GM12878 (cell line): ENCODE measurements at regions not wholly inside any gene's neighbourhood (a gene's known extent, or its start where the extent isn't known, plus 50 kb on each side); places are given as distances from the start of the nearest gene placed in this dataset.

Source experiments
- ATAC-seq: fragments of 200-7000 bp; cut with Tn5 transposase; 3 replicates; pipeline ENCODE4 v1.9.1; 2020; ENCODE audit warnings: mild to moderate bottlenecking, moderate library complexity
- BruUV-seq: library from RNA; stranded (reverse); fragments of 400-500 nt; replicated peaks from 2 replicates; lab custom pipeline; 2021; lab: Mats Ljungman, UMichigan
- CTCF ChIA-PET: fragments of 300-600 bp; sonication (Branson Sonifier 250); formaldehyde crosslinking; extraction: SDS; loops from one replicate; lab custom pipeline; 2021; ENCODE audit warnings: inconsistent platforms; lab: Yijun Ruan, JAX
- POLR2A ChIA-PET: fragments of 350-600 bp; formaldehyde crosslinking; extraction: SDS; loops from one replicate; lab custom pipeline; 2021; ENCODE audit warnings: inconsistent platforms; lab: Charles Lee
- RAD21 ChIA-PET: fragments of 300-600 bp; sonication (Branson Sonifier 250); formaldehyde crosslinking; loops from one replicate; lab custom pipeline; 2023; ENCODE audit warnings: antibody characterized with exemption; ENCODE audit not compliant: unreplicated experiment; lab: Charles Lee
- SMC1A ChIA-PET: fragments of 300-600 bp; sonication (Branson Sonifier 250); formaldehyde crosslinking; loops from one replicate; lab custom pipeline; 2023; ENCODE audit not compliant: unreplicated experiment, uncharacterized antibody; lab: Charles Lee
- DNase-seq: peaks from one replicate; pipeline ENCODE4 v3.0.0-alpha.2; 2011; ENCODE audit warnings: low read depth, low spot score
- FAIRE-seq: peaks from 3 replicates; lab custom pipeline; 2011; peaks lifted over from hg19 to GRCh38; lab: Jason Lieb, UNC
- H2AFZ ChIP-seq: 2 replicates; pipeline ENCODE4 v1.6.0; 2011; ENCODE audit warnings: low read depth, low read length, control low read depth; ENCODE audit not compliant: control insufficient read depth
- H3K27ac ChIP-seq: 2 replicates; pipeline ENCODE4 v1.5.1; 2011; ENCODE audit warnings: control low read depth; ENCODE audit not compliant: control insufficient read depth, insufficient read depth
- H3K27me3 ChIP-seq, 2 experiments: replicated peaks in 1 of 2; 2 replicates each; pipeline versions ENCODE4 v1.6.0 to v1.6.1; 2011; ENCODE audit warnings: low read length in 1 of 2; ENCODE audit not compliant: control insufficient read depth in 2 of 2, insufficient read depth in 2 of 2
- H3K36me3 ChIP-seq, 2 experiments: 2 replicates each; pipeline ENCODE4 v1.5.1; 2011; ENCODE audit warnings: low read length in 1 of 2; ENCODE audit not compliant: control insufficient read depth in 2 of 2, insufficient read depth in 2 of 2
- H3K4me1 ChIP-seq: 2 replicates; pipeline ENCODE4 v1.6.1; 2011; ENCODE audit warnings: mild to moderate bottlenecking, low read length, moderate library complexity, mixed read lengths; ENCODE audit not compliant: control insufficient read depth, insufficient read depth
- H3K4me2 ChIP-seq: 2 replicates; pipeline ENCODE4 v1.6.0; 2011; ENCODE audit warnings: control low read depth; ENCODE audit not compliant: control insufficient read depth, insufficient read depth
- H3K4me3 ChIP-seq: fragments of 200-600 bp; sonication (generic); 2 replicates; pipeline ENCODE4 v1.5.1; 2016
- H3K79me2 ChIP-seq: 2 replicates; pipeline ENCODE4 v1.6.0; 2011; ENCODE audit warnings: low read length; ENCODE audit not compliant: control insufficient read depth, insufficient read depth
- H3K9ac ChIP-seq: 2 replicates; pipeline ENCODE4 v1.8.0; 2011; ENCODE audit warnings: low read length, control low read depth, mixed read lengths; ENCODE audit not compliant: control insufficient read depth, insufficient read depth
- H3K9me3 ChIP-seq: replicated peaks from 3 replicates; pipeline ENCODE4 v1.5.1; 2011; ENCODE audit warnings: mild to moderate bottlenecking, low read length; ENCODE audit not compliant: control insufficient read depth, insufficient read depth
- H4K20me1 ChIP-seq: 2 replicates; pipeline ENCODE4 v1.6.0; 2011; ENCODE audit not compliant: control insufficient read depth, insufficient read depth
- CREB1 ChIP-seq: IDR thresholded peaks from 2 replicates; pipeline ENCODE4 v1.6.1; 2012; ENCODE audit warnings: low read depth, mild to moderate bottlenecking, inconsistent platforms
- ESRRA ChIP-seq: IDR thresholded peaks from 2 replicates; pipeline ENCODE4 v1.6.1; 2012; ENCODE audit warnings: mild to moderate bottlenecking, low read length, improper control_type of control experiment
- KDM1A ChIP-seq: fragments of 200-600 bp; sonication (generic); IDR thresholded peaks from 2 replicates; pipeline ENCODE4 v1.6.1; 2016; ENCODE audit warnings: borderline replicate concordance
- KLF5 ChIP-seq: fragments of 450-650 bp; IDR thresholded peaks from 2 replicates; pipeline ENCODE4 v1.6.1; 2014; ENCODE audit warnings: mild to moderate bottlenecking; ENCODE audit not compliant: partially characterized antibody
- LARP7 ChIP-seq: fragments of 450-650 bp; IDR thresholded peaks from 2 replicates; pipeline ENCODE4 v1.6.1; 2017; ENCODE audit warnings: mild to moderate bottlenecking
- NFYB ChIP-seq: IDR thresholded peaks from 2 replicates; pipeline ENCODE4 v1.6.1; 2011; ENCODE audit warnings: low read depth, mild to moderate bottlenecking, low read length, improper control_type of control experiment, moderate library complexity; ENCODE audit not compliant: insufficient read depth
- NR2C1 ChIP-seq: fragments of 450-650 bp; IDR thresholded peaks from 2 replicates; pipeline ENCODE4 v1.6.1; 2017; ENCODE audit warnings: antibody characterized with exemption, mild to moderate bottlenecking, moderate library complexity
- SIX5 ChIP-seq: IDR thresholded peaks from 2 replicates; pipeline ENCODE4 v1.6.1; 2011; ENCODE audit warnings: mild to moderate bottlenecking, low read depth, low read length, moderate library complexity; ENCODE audit not compliant: severe bottlenecking
- TCF7 ChIP-seq: IDR thresholded peaks from 2 replicates; pipeline ENCODE4 v1.6.1; 2014; ENCODE audit warnings: antibody characterized with exemption, borderline replicate concordance
- WGBS: methylation state at CpG from one replicate; pipeline ENCODE4 v1.1.6; 2016; ENCODE audit warnings: low lambda C conversion rate; ENCODE audit not compliant: insufficient replicate concordance, insufficient coverage; ENCODE audit errors: missing lambda C conversion rate; 5-methylcytosine and 5-hydroxymethylcytosine counted together
- in situ Hi-C: fragments of 300-500 bp; cut with MboI; formaldehyde crosslinking; loops from 9 replicates; pipeline ENCODE4 v1.14.3; 2018; ENCODE audit warnings: mixed read lengths
- intact Hi-C: fragments of 100-400 bp; cut with micrococcal nuclease; formaldehyde crosslinking; loops from one replicate; pipeline ENCODE4 v1.14.2; 2022; ENCODE audit not compliant: unreplicated experiment
- TF ChIP-seq, protein P1 (sequence below): IDR thresholded peaks from 2 replicates; pipeline ENCODE4 v1.6.1; 2011; ENCODE audit warnings: borderline replicate concordance, low read depth, mild to moderate bottlenecking, moderate library complexity, mixed read lengths, low read length; ENCODE audit not compliant: insufficient read depth; ENCODE audit errors: extremely low read length
- TF ChIP-seq, protein P2 (sequence below): fragments of 450-650 bp; IDR thresholded peaks from 2 replicates; pipeline ENCODE4 v1.6.1; 2017; ENCODE audit warnings: mild to moderate bottlenecking, moderate library complexity
- TF ChIP-seq, protein P3 (sequence below): IDR thresholded peaks from 2 replicates; pipeline ENCODE4 v1.6.1; 2012; ENCODE audit warnings: low read length, inconsistent platforms
- TF ChIP-seq, protein P4 (sequence below): fragments of 450-650 bp; IDR thresholded peaks from 2 replicates; pipeline ENCODE4 v1.6.1; 2018; ENCODE audit warnings: mild to moderate bottlenecking, low read depth, moderate library complexity; ENCODE audit not compliant: partially characterized antibody

DNA sequence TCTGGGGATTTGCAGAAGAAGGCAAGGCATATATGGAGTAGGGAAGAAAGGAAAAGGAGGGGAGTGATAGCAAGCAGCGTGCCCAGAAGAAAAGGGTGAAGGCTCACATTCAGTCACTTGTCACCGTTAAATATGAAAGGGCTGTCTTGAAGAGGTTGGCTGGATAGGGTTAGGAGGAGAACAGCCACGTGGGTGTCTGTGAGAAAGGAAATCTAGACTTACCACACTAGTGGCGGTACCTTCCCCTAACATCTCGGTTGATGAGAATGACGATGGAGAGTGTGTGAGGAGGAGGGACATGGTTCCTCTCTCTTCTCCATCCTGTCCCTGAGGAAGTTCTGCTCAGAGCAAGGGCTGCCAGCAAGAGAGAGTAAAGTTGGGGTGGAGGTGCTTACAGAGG, 74.3 kb upstream of the CCN6 start:
- in situ Hi-C loops = no loop called here
- TF ChIP-seq, protein P1, sequence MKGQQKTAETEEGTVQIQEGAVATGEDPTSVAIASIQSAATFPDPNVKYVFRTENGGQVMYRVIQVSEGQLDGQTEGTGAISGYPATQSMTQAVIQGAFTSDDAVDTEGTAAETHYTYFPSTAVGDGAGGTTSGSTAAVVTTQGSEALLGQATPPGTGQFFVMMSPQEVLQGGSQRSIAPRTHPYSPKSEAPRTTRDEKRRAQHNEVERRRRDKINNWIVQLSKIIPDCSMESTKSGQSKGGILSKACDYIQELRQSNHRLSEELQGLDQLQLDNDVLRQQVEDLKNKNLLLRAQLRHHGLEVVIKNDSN = no peak
- TF ChIP-seq NFYB (no peak), KDM1A (no peak), KLF5 (no peak), CREB1 (no peak), ESRRA (no peak), SIX5 (no peak), TCF7 (no peak), LARP7 (no peak), NR2C1 (no peak)
- TF ChIP-seq, protein P2, sequence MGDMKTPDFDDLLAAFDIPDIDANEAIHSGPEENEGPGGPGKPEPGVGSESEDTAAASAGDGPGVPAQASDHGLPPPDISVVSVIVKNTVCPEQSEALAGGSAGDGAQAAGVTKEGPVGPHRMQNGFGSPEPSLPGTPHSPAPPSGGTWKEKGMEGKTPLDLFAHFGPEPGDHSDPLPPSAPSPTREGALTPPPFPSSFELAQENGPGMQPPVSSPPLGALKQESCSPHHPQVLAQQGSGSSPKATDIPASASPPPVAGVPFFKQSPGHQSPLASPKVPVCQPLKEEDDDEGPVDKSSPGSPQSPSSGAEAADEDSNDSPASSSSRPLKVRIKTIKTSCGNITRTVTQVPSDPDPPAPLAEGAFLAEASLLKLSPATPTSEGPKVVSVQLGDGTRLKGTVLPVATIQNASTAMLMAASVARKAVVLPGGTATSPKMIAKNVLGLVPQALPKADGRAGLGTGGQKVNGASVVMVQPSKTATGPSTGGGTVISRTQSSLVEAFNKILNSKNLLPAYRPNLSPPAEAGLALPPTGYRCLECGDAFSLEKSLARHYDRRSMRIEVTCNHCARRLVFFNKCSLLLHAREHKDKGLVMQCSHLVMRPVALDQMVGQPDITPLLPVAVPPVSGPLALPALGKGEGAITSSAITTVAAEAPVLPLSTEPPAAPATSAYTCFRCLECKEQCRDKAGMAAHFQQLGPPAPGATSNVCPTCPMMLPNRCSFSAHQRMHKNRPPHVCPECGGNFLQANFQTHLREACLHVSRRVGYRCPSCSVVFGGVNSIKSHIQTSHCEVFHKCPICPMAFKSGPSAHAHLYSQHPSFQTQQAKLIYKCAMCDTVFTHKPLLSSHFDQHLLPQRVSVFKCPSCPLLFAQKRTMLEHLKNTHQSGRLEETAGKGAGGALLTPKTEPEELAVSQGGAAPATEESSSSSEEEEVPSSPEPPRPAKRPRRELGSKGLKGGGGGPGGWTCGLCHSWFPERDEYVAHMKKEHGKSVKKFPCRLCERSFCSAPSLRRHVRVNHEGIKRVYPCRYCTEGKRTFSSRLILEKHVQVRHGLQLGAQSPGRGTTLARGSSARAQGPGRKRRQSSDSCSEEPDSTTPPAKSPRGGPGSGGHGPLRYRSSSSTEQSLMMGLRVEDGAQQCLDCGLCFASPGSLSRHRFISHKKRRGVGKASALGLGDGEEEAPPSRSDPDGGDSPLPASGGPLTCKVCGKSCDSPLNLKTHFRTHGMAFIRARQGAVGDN = no peak
- TF ChIP-seq, protein P3, sequence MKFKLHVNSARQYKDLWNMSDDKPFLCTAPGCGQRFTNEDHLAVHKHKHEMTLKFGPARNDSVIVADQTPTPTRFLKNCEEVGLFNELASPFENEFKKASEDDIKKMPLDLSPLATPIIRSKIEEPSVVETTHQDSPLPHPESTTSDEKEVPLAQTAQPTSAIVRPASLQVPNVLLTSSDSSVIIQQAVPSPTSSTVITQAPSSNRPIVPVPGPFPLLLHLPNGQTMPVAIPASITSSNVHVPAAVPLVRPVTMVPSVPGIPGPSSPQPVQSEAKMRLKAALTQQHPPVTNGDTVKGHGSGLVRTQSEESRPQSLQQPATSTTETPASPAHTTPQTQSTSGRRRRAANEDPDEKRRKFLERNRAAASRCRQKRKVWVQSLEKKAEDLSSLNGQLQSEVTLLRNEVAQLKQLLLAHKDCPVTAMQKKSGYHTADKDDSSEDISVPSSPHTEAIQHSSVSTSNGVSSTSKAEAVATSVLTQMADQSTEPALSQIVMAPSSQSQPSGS = no peak
- TF ChIP-seq, protein P4, sequence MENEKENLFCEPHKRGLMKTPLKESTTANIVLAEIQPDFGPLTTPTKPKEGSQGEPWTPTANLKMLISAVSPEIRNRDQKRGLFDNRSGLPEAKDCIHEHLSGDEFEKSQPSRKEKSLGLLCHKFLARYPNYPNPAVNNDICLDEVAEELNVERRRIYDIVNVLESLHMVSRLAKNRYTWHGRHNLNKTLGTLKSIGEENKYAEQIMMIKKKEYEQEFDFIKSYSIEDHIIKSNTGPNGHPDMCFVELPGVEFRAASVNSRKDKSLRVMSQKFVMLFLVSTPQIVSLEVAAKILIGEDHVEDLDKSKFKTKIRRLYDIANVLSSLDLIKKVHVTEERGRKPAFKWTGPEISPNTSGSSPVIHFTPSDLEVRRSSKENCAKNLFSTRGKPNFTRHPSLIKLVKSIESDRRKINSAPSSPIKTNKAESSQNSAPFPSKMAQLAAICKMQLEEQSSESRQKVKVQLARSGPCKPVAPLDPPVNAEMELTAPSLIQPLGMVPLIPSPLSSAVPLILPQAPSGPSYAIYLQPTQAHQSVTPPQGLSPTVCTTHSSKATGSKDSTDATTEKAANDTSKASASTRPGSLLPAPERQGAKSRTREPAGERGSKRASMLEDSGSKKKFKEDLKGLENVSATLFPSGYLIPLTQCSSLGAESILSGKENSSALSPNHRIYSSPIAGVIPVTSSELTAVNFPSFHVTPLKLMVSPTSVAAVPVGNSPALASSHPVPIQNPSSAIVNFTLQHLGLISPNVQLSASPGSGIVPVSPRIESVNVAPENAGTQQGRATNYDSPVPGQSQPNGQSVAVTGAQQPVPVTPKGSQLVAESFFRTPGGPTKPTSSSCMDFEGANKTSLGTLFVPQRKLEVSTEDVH = no peak

More for the DNA sequence above, 74.3 kb upstream of the CCN6 start:
- Histone ChIP-seq H3K36me3 (no peaks in the 10 kb centered on the region), H3K4me2 (no peak overlapping the region), H3K9me3 (no peaks in the 10 kb centered on the region; the same call in 2 of the 3 replicates), H3K27ac (no peak overlapping the region), H3K4me1 (no peaks in the 10 kb centered on the region), H3K27me3 (no peaks in the 10 kb centered on the region), H4K20me1 (no peaks in the 10 kb centered on the region), H2AFZ (no peak overlapping the region), H3K4me3 (no peak overlapping the region), H3K79me2 (no peaks in the 10 kb centered on the region), H3K9ac (no peak overlapping the region)
- BruUV-seq = no TSS peak
- FAIRE-seq (no peak), DNase-seq (no peak), ATAC-seq (no peak)
- RAD21 ChIA-PET = no interaction called here
- 70% methylated on average over 6 of the region's 6 CpGs for WGBS
- CTCF ChIA-PET = interaction anchor here (1.5 kb wide), 1 partner anchor 259 kb away, joined by 4 read pairs; no protein-coding TSS in a partner anchor
- POLR2A ChIA-PET = no interaction called here
- SMC1A ChIA-PET = interaction anchor here (1.0 to 2.1 kb wide), 2 partner anchors 11 to 35 kb away, joined by 3 to 5 read pairs; no protein-coding TSS in a partner anchor
- intact Hi-C loops = no loop called here
